ENCODE measurements at regions not wholly inside any gene's neighbourhood (a gene's known extent, or its start where the extent isn't known, plus 50 kb on each side); places are given as distances from the start of the nearest gene placed in this dataset.

DNA sequence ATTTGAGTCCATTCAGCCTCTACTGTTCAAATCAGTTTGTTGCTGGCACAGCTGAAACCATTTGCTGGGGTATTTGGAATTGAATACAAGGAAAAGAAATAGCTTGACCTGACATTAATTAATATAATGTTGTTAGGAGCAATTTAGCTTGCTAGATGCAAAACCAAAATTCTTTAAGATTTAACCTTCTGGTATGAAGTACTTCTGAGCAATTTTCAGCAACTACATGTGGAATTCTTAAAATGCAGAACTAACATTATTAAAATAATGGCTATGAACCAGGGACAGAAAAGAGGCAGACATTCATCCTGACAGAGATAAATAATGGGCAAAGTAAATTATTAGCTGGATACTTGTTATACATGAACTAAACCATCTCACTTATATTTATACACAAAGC lies 160.0 kb upstream of the MIR17HG start:
- H3K27ac ChIP-seq (ENCODE audit: low read depth, low read length, poor library complexity, severe bottlenecking) = no peak overlapping the region
- H3K27me3 ChIP-seq (replicated peaks; ENCODE audit: insufficient read depth, low read depth, low read length, poor library complexity) = peaks cover 65% of the 10 kb centered on the region
- no peak for DNase-seq (ENCODE audit: low spot score)
- H3K4me3 ChIP-seq (ENCODE audit: low read depth, low read length, poor library complexity, severe bottlenecking) = no peak overlapping the region
- intact Hi-C loops (cut with micrococcal nuclease; ENCODE audit: unreplicated experiment) = no loop called here
- ChIA-PET CTCF (no interaction called here), POLR2A (ENCODE audit: low non-redundant PET) (no interaction called here)
- H3K9me3 ChIP-seq (ENCODE audit: low read depth, low read length, poor library complexity, severe bottlenecking) = no peaks in the 10 kb centered on the region
- BruUV-seq (replicated peaks) = no TSS peak
- H3K4me1 ChIP-seq (ENCODE audit: insufficient read depth, low read length, poor library complexity, severe bottlenecking) = no peaks in the 10 kb centered on the region
- no peaks in the 10 kb centered on the region for H3K36me3 ChIP-seq (ENCODE audit: insufficient read depth, low read length, poor library complexity, severe bottlenecking)
- TF ChIP-seq CTCF (conservative IDR thresholded peaks at IDR 0.05; ENCODE audit: low read depth, low read length) (no peak), EZH2 (IDR thresholded peaks at IDR 0.05; ENCODE audit: borderline replicate concordance, low read depth, low read length, poor library complexity, severe bottlenecking) (no peak)

- POLR2A ChIA-PET (ENCODE audit: low non-redundant PET) = no interaction called here
- H3K4me3 ChIP-seq (ENCODE audit: low read depth, low read length, poor library complexity, severe bottlenecking) = no peak overlapping the region
- CTCF ChIA-PET = no interaction called here
- no peak for DNase-seq (ENCODE audit: low spot score)
- BruUV-seq (replicated peaks) = no TSS peak
- no peaks in the 10 kb centered on the region for H3K36me3 ChIP-seq (ENCODE audit: insufficient read depth, low read length, poor library complexity, severe bottlenecking)
- no peak overlapping the region for H3K27ac ChIP-seq (ENCODE audit: low read depth, low read length, poor library complexity, severe bottlenecking)
- intact Hi-C loops (cut with micrococcal nuclease; ENCODE audit: unreplicated experiment) = no loop called here
- no peaks in the 10 kb centered on the region for H3K4me1 ChIP-seq (ENCODE audit: insufficient read depth, low read length, poor library complexity, severe bottlenecking)
- H3K27me3 ChIP-seq (replicated peaks; ENCODE audit: insufficient read depth, low read depth, low read length, poor library complexity) = peaks cover 57% of the 10 kb centered on the region
- no peaks in the 10 kb centered on the region for H3K9me3 ChIP-seq (ENCODE audit: low read depth, low read length, poor library complexity, severe bottlenecking)
- TF ChIP-seq CTCF (conservative IDR thresholded peaks at IDR 0.05; ENCODE audit: low read depth, low read length) (no peak), EZH2 (IDR thresholded peaks at IDR 0.05; ENCODE audit: borderline replicate concordance, low read depth, low read length, poor library complexity, severe bottlenecking) (no peak)
Observed at GRCh38 chr13:91189506-91189905, 158.0 kb upstream of the MIR17HG start.

- no TSS peak for BruUV-seq (replicated peaks)
- no peak overlapping the region for H3K4me3 ChIP-seq (ENCODE audit: low read depth, low read length, poor library complexity, severe bottlenecking)
- DNase-seq (ENCODE audit: low spot score) = no peak
- CTCF ChIA-PET = no interaction called here
- H3K4me1 ChIP-seq (ENCODE audit: insufficient read depth, low read length, poor library complexity, severe bottlenecking) = no peaks in the 10 kb centered on the region
- intact Hi-C loops (cut with micrococcal nuclease; ENCODE audit: unreplicated experiment) = no loop called here
- H3K27me3 ChIP-seq (replicated peaks; ENCODE audit: insufficient read depth, low read depth, low read length, poor library complexity) = peaks cover 55% of the 10 kb centered on the region
- H3K27ac ChIP-seq (ENCODE audit: low read depth, low read length, poor library complexity, severe bottlenecking) = no peak overlapping the region
- TF ChIP-seq EZH2 (IDR thresholded peaks at IDR 0.05; ENCODE audit: borderline replicate concordance, low read depth, low read length, poor library complexity, severe bottlenecking) (no peak), CTCF (conservative IDR thresholded peaks at IDR 0.05; ENCODE audit: low read depth, low read length) (no peak)
- H3K9me3 ChIP-seq (ENCODE audit: low read depth, low read length, poor library complexity, severe bottlenecking) = no peaks in the 10 kb centered on the region
- no peaks in the 10 kb centered on the region for H3K36me3 ChIP-seq (ENCODE audit: insufficient read depth, low read length, poor library complexity, severe bottlenecking)
- POLR2A ChIA-PET (ENCODE audit: low non-redundant PET) = no interaction called here
Observed at GRCh38 chr13:91193358-91193757, 154.1 kb upstream of the MIR17HG start.

Data from A673 (cell line).